Spleen (tissue), 7 donors: ENCODE measurements at regions not wholly inside any gene's neighbourhood (a gene's known extent, or its start where the extent isn't known, plus 50 kb on each side); places are given as distances from the start of the nearest gene placed in this dataset.
"Not testable (repeated sequence)": the region's sequence is repeated elsewhere in the genome, so short reads cannot be mapped to it uniquely, and the experiment has no call there.

Source experiments
- POLR2A ChIP-seq, 3 donors: fragments of 450-650 bp; IDR thresholded peaks; one replicate each; pipeline ENCODE4 v1.5.1; 2017; ENCODE audit warnings: antibody characterized with exemption in 3 of 3, mild to moderate bottlenecking in 1 of 3
- TF ChIP-seq, protein P1 (sequence below), 11 experiments: fragments of 200-600 bp in 7 of 11; fragments of 450-650 bp in 4 of 11; sonication (generic) in 4 of 11; IDR thresholded peaks in 8 of 11; conservative IDR thresholded peaks in 3 of 11; 1 replicate in 7 of 11; 2 replicates in 4 of 11; pipeline versions ENCODE4 v1.4.0 to v1.8.0; 2016 to 2021; ENCODE audit warnings: antibody characterized with exemption in 11 of 11, inconsistent platforms in 4 of 11, mild to moderate bottlenecking in 1 of 11
- donor health status: DM: no; HTN: no; CAD: no; lungs with moderate emphysema.
- donor health status: DM: no; HTN: no; CAD: no.
- donor health status: DM: no; HTN: no; CAD: no.

DNA sequence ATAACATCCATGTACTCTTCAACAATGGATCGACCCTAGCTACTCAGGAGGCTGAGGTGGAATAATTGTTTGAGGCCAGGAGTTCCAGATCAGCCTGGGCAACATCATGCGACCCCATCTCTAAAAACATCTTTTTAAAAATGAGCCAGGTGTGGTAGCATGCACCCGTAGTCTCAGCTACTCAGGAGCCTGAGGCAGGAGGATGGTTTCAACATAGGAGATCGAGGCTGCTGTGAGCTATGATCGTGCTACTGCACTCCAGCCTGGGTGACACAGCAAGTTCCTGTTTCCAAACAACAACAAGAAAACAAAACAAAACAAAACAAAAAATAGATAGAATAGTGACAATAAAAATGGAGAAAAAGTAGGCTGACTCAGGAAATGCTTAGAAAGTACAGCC is 138.3 kb downstream of the POTEM start:
- TF ChIP-seq, protein P1, sequence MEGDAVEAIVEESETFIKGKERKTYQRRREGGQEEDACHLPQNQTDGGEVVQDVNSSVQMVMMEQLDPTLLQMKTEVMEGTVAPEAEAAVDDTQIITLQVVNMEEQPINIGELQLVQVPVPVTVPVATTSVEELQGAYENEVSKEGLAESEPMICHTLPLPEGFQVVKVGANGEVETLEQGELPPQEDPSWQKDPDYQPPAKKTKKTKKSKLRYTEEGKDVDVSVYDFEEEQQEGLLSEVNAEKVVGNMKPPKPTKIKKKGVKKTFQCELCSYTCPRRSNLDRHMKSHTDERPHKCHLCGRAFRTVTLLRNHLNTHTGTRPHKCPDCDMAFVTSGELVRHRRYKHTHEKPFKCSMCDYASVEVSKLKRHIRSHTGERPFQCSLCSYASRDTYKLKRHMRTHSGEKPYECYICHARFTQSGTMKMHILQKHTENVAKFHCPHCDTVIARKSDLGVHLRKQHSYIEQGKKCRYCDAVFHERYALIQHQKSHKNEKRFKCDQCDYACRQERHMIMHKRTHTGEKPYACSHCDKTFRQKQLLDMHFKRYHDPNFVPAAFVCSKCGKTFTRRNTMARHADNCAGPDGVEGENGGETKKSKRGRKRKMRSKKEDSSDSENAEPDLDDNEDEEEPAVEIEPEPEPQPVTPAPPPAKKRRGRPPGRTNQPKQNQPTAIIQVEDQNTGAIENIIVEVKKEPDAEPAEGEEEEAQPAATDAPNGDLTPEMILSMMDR (IDR thresholded peaks at IDR 0.05 in 8 of 11, conservative IDR thresholded peaks at IDR 0.05 in 3 of 11): not testable (repeated sequence)
- TF ChIP-seq POLR2A (IDR thresholded peaks at IDR 0.05): not testable (repeated sequence)
